CD8-positive, alpha-beta memory T cell (primary cell): ENCODE measurements at regions not wholly inside any gene's neighbourhood (a gene's known extent, or its start where the extent isn't known, plus 50 kb on each side); places are given as distances from the start of the nearest gene placed in this dataset.

Experiments used
- CTCF ChIA-PET: fragments of 350-600 bp; sonication (Branson Sonifier 250); formaldehyde crosslinking; loops from one replicate; lab custom pipeline; 2021; ENCODE audit warnings: antibody characterized with exemption; lab: Charles Lee
- POLR2A ChIA-PET: fragments of 350-600 bp; sonication (Branson Sonifier 250); formaldehyde crosslinking; loops from one replicate; lab custom pipeline; 2021; ENCODE audit warnings: antibody characterized with exemption; lab: Charles Lee
- DNase-seq, 5 donors: peaks; one replicate each; pipeline versions ENCODE4 v3.0.0 to v3.0.0-alpha.2; 2020 to 2022; ENCODE audit warnings: mixed read lengths in 1 of 5
- H3K27ac ChIP-seq: one replicate; pipeline ENCODE4 v1.7.0; 2013; ENCODE audit warnings: low read depth, mild to moderate bottlenecking, low read length, moderate library complexity
- H3K27me3 ChIP-seq: 2 replicates; pipeline ENCODE4 v1.7.0; 2013; ENCODE audit warnings: low read length, mild to moderate bottlenecking; ENCODE audit not compliant: insufficient read depth, poor library complexity, severe bottlenecking
- H3K36me3 ChIP-seq: 2 replicates; pipeline ENCODE4 v1.7.0; 2013; ENCODE audit warnings: mild to moderate bottlenecking, low read length, moderate library complexity; ENCODE audit not compliant: insufficient read depth
- H3K4me1 ChIP-seq: 2 replicates; pipeline ENCODE4 v1.7.0; 2013; ENCODE audit warnings: mild to moderate bottlenecking, low read length, moderate library complexity; ENCODE audit not compliant: insufficient read depth
- H3K4me3 ChIP-seq: 2 replicates; pipeline ENCODE4 v1.7.0; 2013; ENCODE audit warnings: mild to moderate bottlenecking, low read length
- H3K9me3 ChIP-seq: 2 replicates; pipeline ENCODE4 v1.7.0; 2013; ENCODE audit warnings: mild to moderate bottlenecking, low read length
- H3K27ac Mint-ChIP-seq, 8 donors: one replicate each; pipeline ENCODE4 v1.8.0; 2020 to 2021; ENCODE audit warnings: mixed read lengths in 8 of 8, mild to moderate bottlenecking in 6 of 8, inconsistent platforms in 3 of 8, moderate library complexity in 3 of 8
- H3K27me3 Mint-ChIP-seq, 2 donors: one replicate each; pipeline ENCODE4 v1.8.0; 2020 to 2021; ENCODE audit warnings: mixed read lengths in 2 of 2, mild to moderate bottlenecking in 1 of 2, moderate library complexity in 1 of 2
- H3K36me3 Mint-ChIP-seq, 3 donors: one replicate each; pipeline ENCODE4 v1.8.0; 2020 to 2021; ENCODE audit warnings: mixed read lengths in 3 of 3, inconsistent platforms in 1 of 3, mild to moderate bottlenecking in 1 of 3
- H3K4me1 Mint-ChIP-seq, 3 donors: one replicate each; pipeline ENCODE4 v1.8.0; 2020 to 2021; ENCODE audit warnings: mixed read lengths in 3 of 3, inconsistent platforms in 1 of 3, mild to moderate bottlenecking in 1 of 3
- H3K4me3 Mint-ChIP-seq, 7 donors: one replicate each; pipeline ENCODE4 v1.8.0; 2020 to 2021; ENCODE audit warnings: mixed read lengths in 7 of 7, mild to moderate bottlenecking in 6 of 7, moderate library complexity in 4 of 7, inconsistent platforms in 2 of 7
- H3K9me3 Mint-ChIP-seq, 5 donors: one replicate each; pipeline ENCODE4 v1.8.0; 2020 to 2022; ENCODE audit warnings: mixed read lengths in 5 of 5, mild to moderate bottlenecking in 3 of 5, moderate library complexity in 2 of 5, inconsistent platforms in 1 of 5

- Mint-ChIP-seq H3K9me3 (no peaks in the 10 kb centered on the region), H3K27ac (no peak overlapping the region), H3K4me3 (no peak overlapping the region), H3K4me1 (no peaks in the 10 kb centered on the region), H3K36me3 (no peaks in the 10 kb centered on the region), H3K27me3 (peaks cover 12 to 23% of the 10 kb centered on the region in 2 donors)
- CTCF ChIA-PET: no interaction called here
- POLR2A ChIA-PET: no interaction called here
- Histone ChIP-seq H3K27me3 (no peaks in the 10 kb centered on the region), H3K27ac (no peak overlapping the region), H3K36me3 (no peaks in the 10 kb centered on the region), H3K4me3 (no peak overlapping the region), H3K4me1 (no peaks in the 10 kb centered on the region), H3K9me3 (no peaks in the 10 kb centered on the region)
- DNase-seq: no peak
Measured at GRCh38 chr9:31808766-31809165, 575.7 kb upstream of the ACO1 start.

GRCh38 chr9:31820426-31820825 is 564.0 kb upstream of the ACO1 start:
- no peak for DNase-seq
- Mint-ChIP-seq H3K9me3 (peaks cover 0 to 3% (median 0%) of the 10 kb centered on the region in 5 donors), H3K4me1 (no peaks in the 10 kb centered on the region), H3K36me3 (peaks cover 0 to 2% (median 0%) of the 10 kb centered on the region in 3 donors), H3K27me3 (peaks cover 0 to 11% of the 10 kb centered on the region in 2 donors), H3K27ac (no peak overlapping the region), H3K4me3 (no peak overlapping the region)
- no peak overlapping the region for H3K27ac ChIP-seq
- CTCF ChIA-PET: no interaction called here
- POLR2A ChIA-PET: no interaction called here
- H3K9me3 ChIP-seq: no peaks in the 10 kb centered on the region
- no peaks in the 10 kb centered on the region for H3K27me3 ChIP-seq
- no peak overlapping the region for H3K4me3 ChIP-seq
- H3K36me3 ChIP-seq: no peaks in the 10 kb centered on the region
- H3K4me1 ChIP-seq: no peaks in the 10 kb centered on the region

- DNase-seq: no peak
- ChIA-PET CTCF (no interaction called here), POLR2A (no interaction called here)
- no peak overlapping the region for H3K4me3 Mint-ChIP-seq
- Histone ChIP-seq H3K27me3 (no peaks in the 10 kb centered on the region), H3K36me3 (no peaks in the 10 kb centered on the region), H3K4me1 (no peaks in the 10 kb centered on the region), H3K4me3 (no peak overlapping the region), H3K27ac (no peak overlapping the region), H3K9me3 (no peaks in the 10 kb centered on the region)
- H3K27me3 Mint-ChIP-seq: peaks cover 0 to 11% of the 10 kb centered on the region in 2 donors
- H3K4me1 Mint-ChIP-seq: no peaks in the 10 kb centered on the region
- H3K27ac Mint-ChIP-seq: no peak overlapping the region
- peaks cover 0 to 3% (median 0%) of the 10 kb centered on the region in 5 donors for H3K9me3 Mint-ChIP-seq
- H3K36me3 Mint-ChIP-seq: peaks cover 0 to 2% (median 0%) of the 10 kb centered on the region in 3 donors
Measured at GRCh38 chr9:31821583-31821982, 562.9 kb upstream of the ACO1 start.

GRCh38 chr9:31823365-31823764 is 561.1 kb upstream of the ACO1 start:
- Mint-ChIP-seq H3K27ac (no peak overlapping the region), H3K27me3 (peaks cover 0 to 11% of the 10 kb centered on the region in 2 donors), H3K36me3 (peaks cover 0 to 2% (median 0%) of the 10 kb centered on the region in 3 donors), H3K9me3 (peaks cover 0 to 3% (median 0%) of the 10 kb centered on the region in 5 donors), H3K4me1 (no peaks in the 10 kb centered on the region), H3K4me3 (no peak overlapping the region)
- CTCF ChIA-PET: no interaction called here
- Histone ChIP-seq H3K4me3 (no peak overlapping the region), H3K9me3 (no peaks in the 10 kb centered on the region), H3K36me3 (no peaks in the 10 kb centered on the region), H3K27me3 (no peaks in the 10 kb centered on the region), H3K27ac (no peak overlapping the region), H3K4me1 (no peaks in the 10 kb centered on the region)
- no peak for DNase-seq
- POLR2A ChIA-PET: no interaction called here

GRCh38 chr9:31824860-31825259 is 559.6 kb upstream of the ACO1 start:
- Mint-ChIP-seq H3K27me3 (peaks cover 0 to 8% of the 10 kb centered on the region in 2 donors), H3K27ac (no peak overlapping the region), H3K4me1 (no peaks in the 10 kb centered on the region), H3K4me3 (no peak overlapping the region), H3K36me3 (peaks cover 0 to 2% (median 0%) of the 10 kb centered on the region in 3 donors), H3K9me3 (peaks cover 0 to 3% (median 0%) of the 10 kb centered on the region in 5 donors)
- H3K4me3 ChIP-seq: no peak overlapping the region
- no peaks in the 10 kb centered on the region for H3K36me3 ChIP-seq
- DNase-seq: no peak
- POLR2A ChIA-PET: no interaction called here
- no peak overlapping the region for H3K27ac ChIP-seq
- H3K27me3 ChIP-seq: no peaks in the 10 kb centered on the region
- CTCF ChIA-PET: no interaction called here
- H3K4me1 ChIP-seq: no peaks in the 10 kb centered on the region
- H3K9me3 ChIP-seq: no peaks in the 10 kb centered on the region

GRCh38 chr9:31837211-31837610 is 547.2 kb upstream of the ACO1 start:
- H3K9me3 ChIP-seq: no peaks in the 10 kb centered on the region
- H3K27ac Mint-ChIP-seq: no peak overlapping the region
- H3K4me1 ChIP-seq: no peaks in the 10 kb centered on the region
- no peaks in the 10 kb centered on the region for H3K4me1 Mint-ChIP-seq
- H3K36me3 ChIP-seq: no peaks in the 10 kb centered on the region
- H3K36me3 Mint-ChIP-seq: no peaks in the 10 kb centered on the region
- ChIA-PET CTCF (no interaction called here), POLR2A (no interaction called here)
- no peak overlapping the region for H3K4me3 Mint-ChIP-seq
- H3K27me3 ChIP-seq: no peaks in the 10 kb centered on the region
- no peak for DNase-seq
- H3K9me3 Mint-ChIP-seq: peaks cover 0 to 2% (median 0%) of the 10 kb centered on the region in 5 donors
- no peaks in the 10 kb centered on the region for H3K27me3 Mint-ChIP-seq
- H3K4me3 ChIP-seq: no peak overlapping the region
- H3K27ac ChIP-seq: no peak overlapping the region

- H3K9me3 ChIP-seq: no peaks in the 10 kb centered on the region
- no peak overlapping the region for H3K4me3 Mint-ChIP-seq
- no peaks in the 10 kb centered on the region for H3K27me3 ChIP-seq
- H3K36me3 Mint-ChIP-seq: no peaks in the 10 kb centered on the region
- no peaks in the 10 kb centered on the region for H3K27me3 Mint-ChIP-seq
- H3K27ac ChIP-seq: no peak overlapping the region
- H3K9me3 Mint-ChIP-seq: peaks cover 0 to 4% (median 0%) of the 10 kb centered on the region in 5 donors
- DNase-seq: no peak
- H3K36me3 ChIP-seq: no peaks in the 10 kb centered on the region
- H3K4me3 ChIP-seq: no peak overlapping the region
- no peaks in the 10 kb centered on the region for H3K4me1 ChIP-seq
- ChIA-PET POLR2A (no interaction called here), CTCF (no interaction called here)
- no peaks in the 10 kb centered on the region for H3K4me1 Mint-ChIP-seq
- no peak overlapping the region for H3K27ac Mint-ChIP-seq
Measured at GRCh38 chr9:31839273-31839672, 545.2 kb upstream of the ACO1 start.

GRCh38 chr9:31840702-31841101 is 543.7 kb upstream of the ACO1 start:
- ChIA-PET POLR2A (no interaction called here), CTCF (no interaction called here)
- Histone ChIP-seq H3K27ac (no peak overlapping the region), H3K9me3 (no peaks in the 10 kb centered on the region), H3K4me3 (no peak overlapping the region), H3K27me3 (no peaks in the 10 kb centered on the region), H3K36me3 (no peaks in the 10 kb centered on the region), H3K4me1 (no peaks in the 10 kb centered on the region)
- H3K9me3 Mint-ChIP-seq: peaks cover 0 to 4% (median 0%) of the 10 kb centered on the region in 5 donors
- no peaks in the 10 kb centered on the region for H3K36me3 Mint-ChIP-seq
- H3K4me1 Mint-ChIP-seq: no peaks in the 10 kb centered on the region
- no peak for DNase-seq
- no peak overlapping the region for H3K4me3 Mint-ChIP-seq
- H3K27ac Mint-ChIP-seq: no peak overlapping the region
- no peaks in the 10 kb centered on the region for H3K27me3 Mint-ChIP-seq

- POLR2A ChIA-PET: no interaction called here
- no peaks in the 10 kb centered on the region for H3K27me3 Mint-ChIP-seq
Measured at GRCh38 chr9:31847963-31848362, 536.5 kb upstream of the ACO1 start.

More at GRCh38 chr9:31847963-31848362, 536.5 kb upstream of the ACO1 start:
- Histone ChIP-seq H3K36me3 (no peaks in the 10 kb centered on the region), H3K4me1 (no peaks in the 10 kb centered on the region), H3K27me3 (no peaks in the 10 kb centered on the region), H3K4me3 (no peak overlapping the region), H3K27ac (no peak overlapping the region), H3K9me3 (no peaks in the 10 kb centered on the region)
- H3K36me3 Mint-ChIP-seq: no peaks in the 10 kb centered on the region
- H3K4me1 Mint-ChIP-seq: no peaks in the 10 kb centered on the region
- peaks cover 0 to 2% (median 0%) of the 10 kb centered on the region in 5 donors for H3K9me3 Mint-ChIP-seq
- no peak overlapping the region for H3K27ac Mint-ChIP-seq
- DNase-seq: no peak
- CTCF ChIA-PET: no interaction called here
- no peak overlapping the region for H3K4me3 Mint-ChIP-seq
